ENCODE measurements at regions not wholly inside any gene's neighbourhood (a gene's known extent, or its start where the extent isn't known, plus 50 kb on each side); places are given as distances from the start of the nearest gene placed in this dataset.

DNA sequence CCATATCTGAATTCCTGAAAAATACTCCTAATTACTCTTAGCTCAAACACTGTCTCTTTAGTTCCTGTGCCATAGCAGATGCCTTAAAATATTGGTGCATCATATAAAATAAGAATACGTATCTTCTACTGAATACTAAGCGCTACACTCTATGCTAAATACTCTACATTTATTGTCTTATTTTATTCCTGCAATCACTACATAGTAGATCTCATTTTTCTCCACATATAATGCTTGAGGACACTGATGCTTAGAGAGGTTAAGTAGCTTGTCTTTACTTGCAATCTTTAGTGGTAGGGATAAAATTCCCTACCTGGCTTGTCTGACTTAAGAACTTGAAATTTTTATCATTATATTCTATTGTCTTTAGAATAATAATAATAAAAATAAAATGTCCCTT lies 137.3 kb upstream of the SETBP1 start:
- ATAC-seq (ENCODE audit: low FRiP score) (no peak), DNase-seq (ENCODE audit: low spot score) (no peak)
- TF ChIP-seq, protein P1, sequence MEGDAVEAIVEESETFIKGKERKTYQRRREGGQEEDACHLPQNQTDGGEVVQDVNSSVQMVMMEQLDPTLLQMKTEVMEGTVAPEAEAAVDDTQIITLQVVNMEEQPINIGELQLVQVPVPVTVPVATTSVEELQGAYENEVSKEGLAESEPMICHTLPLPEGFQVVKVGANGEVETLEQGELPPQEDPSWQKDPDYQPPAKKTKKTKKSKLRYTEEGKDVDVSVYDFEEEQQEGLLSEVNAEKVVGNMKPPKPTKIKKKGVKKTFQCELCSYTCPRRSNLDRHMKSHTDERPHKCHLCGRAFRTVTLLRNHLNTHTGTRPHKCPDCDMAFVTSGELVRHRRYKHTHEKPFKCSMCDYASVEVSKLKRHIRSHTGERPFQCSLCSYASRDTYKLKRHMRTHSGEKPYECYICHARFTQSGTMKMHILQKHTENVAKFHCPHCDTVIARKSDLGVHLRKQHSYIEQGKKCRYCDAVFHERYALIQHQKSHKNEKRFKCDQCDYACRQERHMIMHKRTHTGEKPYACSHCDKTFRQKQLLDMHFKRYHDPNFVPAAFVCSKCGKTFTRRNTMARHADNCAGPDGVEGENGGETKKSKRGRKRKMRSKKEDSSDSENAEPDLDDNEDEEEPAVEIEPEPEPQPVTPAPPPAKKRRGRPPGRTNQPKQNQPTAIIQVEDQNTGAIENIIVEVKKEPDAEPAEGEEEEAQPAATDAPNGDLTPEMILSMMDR (IDR thresholded peaks at IDR 0.05): no peak

DNA sequence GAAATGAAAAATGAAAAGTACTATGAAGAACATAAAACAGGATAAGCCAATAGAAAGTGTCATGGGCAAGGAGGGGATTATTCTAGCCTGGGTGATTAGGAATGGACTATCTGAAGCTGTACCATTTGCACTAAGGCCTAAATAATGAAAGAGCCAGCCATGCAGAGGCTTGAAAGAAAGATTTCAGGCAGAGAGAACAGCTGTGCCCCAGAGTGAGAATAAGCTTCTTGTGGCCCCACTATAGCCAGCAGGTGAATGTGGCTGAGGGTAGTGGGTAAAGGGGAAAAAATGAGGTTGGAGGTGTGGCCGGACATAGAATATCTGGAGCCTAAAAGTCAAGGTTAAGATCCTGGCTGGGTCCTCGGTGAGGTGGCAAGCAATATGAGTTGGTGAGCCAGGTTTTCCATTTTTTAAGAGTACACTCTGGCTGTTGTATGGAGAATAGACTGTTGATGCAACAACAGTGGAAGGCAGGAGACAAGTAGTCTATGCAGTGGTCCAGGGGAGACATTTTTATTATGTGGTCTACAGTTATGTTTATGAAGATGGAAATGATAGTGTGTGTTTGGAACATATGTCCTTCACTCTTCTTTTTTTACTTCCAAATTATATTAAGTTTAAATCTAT lies 135.2 kb upstream of the SETBP1 start:
- ATAC-seq (ENCODE audit: low FRiP score) (no peak), DNase-seq (ENCODE audit: low spot score) (no peak)
- TF ChIP-seq, protein P1 (IDR thresholded peaks at IDR 0.05): no peak

DNA sequence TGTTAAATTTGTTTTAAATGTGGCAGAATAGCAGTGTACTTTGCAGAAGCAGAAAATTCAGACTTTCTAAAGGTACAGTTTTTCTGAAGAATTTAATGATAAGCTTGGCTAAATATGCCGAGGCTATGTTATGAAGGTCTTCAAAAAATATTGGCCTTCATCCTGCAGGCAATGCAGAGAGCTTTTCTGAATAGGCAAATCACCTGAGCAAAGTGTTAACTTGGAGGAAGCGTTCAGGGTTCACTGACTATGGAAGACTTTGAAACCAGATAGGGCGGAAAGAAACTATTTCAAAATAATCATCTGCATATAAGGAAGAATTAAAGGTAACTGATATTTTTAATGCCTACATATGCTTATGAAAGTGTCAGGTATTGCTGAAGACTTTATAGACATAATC lies 133.7 kb upstream of the SETBP1 start:
- TF ChIP-seq, protein P1 (IDR thresholded peaks at IDR 0.05): no peak
- DNase-seq (ENCODE audit: low spot score): no peak
- no peak for ATAC-seq (ENCODE audit: low FRiP score)

DNA sequence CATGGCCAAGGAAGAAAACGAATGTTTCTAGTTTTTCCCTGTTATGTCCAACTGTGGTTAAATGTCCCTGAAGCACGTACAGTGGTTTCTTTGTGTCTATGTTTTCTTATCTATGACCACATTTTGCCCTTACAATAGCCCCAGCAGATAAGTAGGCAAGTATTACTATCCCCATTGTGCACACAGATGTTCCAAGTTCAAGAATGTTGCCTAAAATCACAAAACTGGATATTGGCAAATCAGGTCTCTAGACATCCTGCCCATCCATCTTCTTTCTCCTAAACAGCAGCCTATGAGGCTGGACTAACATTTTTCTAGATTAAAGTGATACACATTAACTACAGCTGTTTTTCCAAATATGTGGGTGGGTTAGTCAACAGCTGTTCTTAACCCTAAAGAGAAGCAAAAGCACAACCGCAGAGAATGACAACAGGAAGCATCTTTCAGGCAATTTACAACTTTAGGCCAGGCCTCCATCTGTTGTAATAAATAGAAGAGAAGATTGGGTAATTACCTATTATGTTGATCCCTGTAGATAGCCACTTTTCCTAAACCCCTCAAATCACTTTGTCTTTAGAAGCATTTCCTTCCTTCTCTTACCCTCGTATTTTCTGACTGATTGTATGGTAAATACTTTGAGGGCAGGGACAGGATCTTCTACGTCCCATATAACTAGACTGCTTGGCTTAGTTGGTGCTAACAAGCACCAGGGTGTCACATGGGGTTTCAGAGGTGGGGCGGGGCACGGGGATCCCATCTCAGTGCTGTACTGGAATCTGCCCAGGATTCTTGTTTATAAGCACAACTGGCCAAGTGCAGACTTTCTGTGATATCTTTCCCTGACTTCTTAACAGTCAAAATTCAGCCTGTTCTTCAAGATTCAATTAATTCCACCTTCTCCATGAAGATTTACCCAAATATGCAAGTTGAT lies 132.1 kb upstream of the SETBP1 start:
- ATAC-seq (ENCODE audit: low FRiP score) (no peak), DNase-seq (ENCODE audit: low spot score) (no peak)
- TF ChIP-seq, protein P1 (IDR thresholded peaks at IDR 0.05): no peak

DNA sequence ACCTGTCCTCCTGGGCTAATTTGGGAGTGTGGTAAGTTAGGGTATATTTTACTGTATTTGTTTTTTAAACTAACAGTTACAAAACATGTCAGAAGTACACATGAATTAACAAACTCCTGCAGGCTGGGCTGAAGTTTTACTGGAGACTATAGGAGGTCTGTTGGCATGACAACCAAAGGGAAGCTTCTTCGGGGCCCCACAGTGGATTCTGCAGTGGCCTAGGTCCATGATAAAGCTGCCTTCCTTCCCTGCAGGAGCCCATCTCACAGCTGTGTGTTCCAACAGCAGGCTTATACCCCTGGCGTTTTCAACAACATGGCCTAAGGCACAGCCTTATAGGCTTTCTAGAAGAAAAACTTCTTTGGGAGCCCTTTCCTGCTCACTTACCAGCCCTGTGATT lies 128.0 kb upstream of the SETBP1 start:
- TF ChIP-seq, protein P1 (IDR thresholded peaks at IDR 0.05): no peak
- DNase-seq (ENCODE audit: low spot score) (no peak), ATAC-seq (ENCODE audit: low FRiP score) (no peak)

DNA sequence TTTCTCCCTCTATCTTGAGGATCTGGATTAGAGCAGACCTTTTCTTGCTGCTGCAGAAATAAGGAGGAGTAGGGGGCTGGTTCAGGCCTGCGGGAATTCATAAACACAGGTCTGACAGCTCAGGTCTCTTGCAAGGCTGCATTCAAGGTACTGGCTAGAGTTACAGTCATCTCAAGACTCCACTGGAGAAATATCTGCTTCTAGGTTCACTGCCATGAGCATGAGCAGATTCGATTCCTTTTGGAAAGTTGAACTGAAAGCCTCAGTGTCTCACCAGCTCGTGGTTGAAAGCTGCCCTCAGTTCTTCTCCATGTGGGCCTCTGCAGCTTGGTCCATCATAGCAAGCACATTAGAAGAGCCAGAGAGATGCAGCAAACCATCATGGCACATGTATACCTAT lies 124.4 kb upstream of the SETBP1 start:
- no peak for DNase-seq (ENCODE audit: low spot score)
- ATAC-seq (ENCODE audit: low FRiP score): no peak
- TF ChIP-seq, protein P1 (IDR thresholded peaks at IDR 0.05): no peak

Measured in omental fat pad (tissue), 3 donors.